ENCODE measurements at regions not wholly inside any gene's neighbourhood (a gene's known extent, or its start where the extent isn't known, plus 50 kb on each side); places are given as distances from the start of the nearest gene placed in this dataset.

GRCh38 chr2:156199588-156199987 lies 132.9 kb downstream of the NR4A2 start:
- no peak for TF ChIP-seq CTCF (IDR thresholded peaks at IDR 0.05)
- H3K36me3 Mint-ChIP-seq (ENCODE audit: low read depth) = no peaks in the 10 kb centered on the region
- ChIA-PET POLR2A (no interaction called here), CTCF (no interaction called here)
- H3K4me3 Mint-ChIP-seq = no peak overlapping the region
- ATAC-seq (no peak), DNase-seq (no peak)
- H3K9me3 Mint-ChIP-seq = no peaks in the 10 kb centered on the region
- intact Hi-C loops (cut with micrococcal nuclease) = loop anchor here (5.0 to 10.0 kb wide), 2 partner anchors 118 to 395 kb away; no protein-coding TSS in a partner anchor
- H3K27ac Mint-ChIP-seq = no peak overlapping the region
- peaks cover 6% of the 10 kb centered on the region for H3K27me3 Mint-ChIP-seq
- no peaks in the 10 kb centered on the region for H3K4me1 Mint-ChIP-seq (ENCODE audit: low read depth)

DNA sequence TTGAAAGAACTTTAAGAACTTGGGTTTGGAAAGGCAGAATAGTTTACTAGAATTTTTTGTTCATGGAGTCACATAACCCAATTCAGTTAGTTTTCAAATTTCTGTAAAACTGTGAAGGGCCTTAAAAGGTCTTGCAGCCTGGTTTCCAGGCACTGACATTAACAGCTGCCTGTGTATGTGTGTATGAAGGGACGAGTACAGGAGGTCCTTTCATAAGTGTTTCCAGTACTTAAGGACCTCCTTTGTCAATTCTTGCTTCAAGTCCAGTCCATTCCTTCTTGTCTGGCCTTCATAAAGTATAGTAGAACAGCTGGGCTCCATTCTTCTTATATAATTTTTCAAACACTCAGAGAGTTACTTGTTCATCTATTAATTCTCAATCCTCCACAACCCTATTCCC lies 136.5 kb downstream of the NR4A2 start:
- CTCF ChIA-PET = interaction anchor here (0.9 to 1.0 kb wide), 2 partner anchors 9 to 393 kb away, joined by 3 to 4 read pairs; no protein-coding TSS in a partner anchor
- no peaks in the 10 kb centered on the region for H3K36me3 Mint-ChIP-seq (ENCODE audit: low read depth)
- H3K27me3 Mint-ChIP-seq = no peaks in the 10 kb centered on the region
- ATAC-seq (no peak), DNase-seq (no peak)
- H3K27ac Mint-ChIP-seq = no peak overlapping the region
- no peak overlapping the region for H3K4me3 Mint-ChIP-seq
- H3K9me3 Mint-ChIP-seq = no peaks in the 10 kb centered on the region
- POLR2A ChIA-PET = no interaction called here
- peaks cover 12% of the 10 kb centered on the region for H3K4me1 Mint-ChIP-seq (ENCODE audit: low read depth)
- intact Hi-C loops (cut with micrococcal nuclease) = loop anchor here (5.0 to 10.0 kb wide), 2 partner anchors 121 to 399 kb away; no protein-coding TSS in a partner anchor
- no peak for TF ChIP-seq CTCF (IDR thresholded peaks at IDR 0.05)

GRCh38 chr2:156192468-156192867 lies 140.1 kb downstream of the NR4A2 start:
- Mint-ChIP-seq H3K27ac (no peak overlapping the region), H3K27me3 (no peaks in the 10 kb centered on the region), H3K36me3 (ENCODE audit: low read depth) (no peaks in the 10 kb centered on the region), H3K4me1 (ENCODE audit: low read depth) (peaks cover 12% of the 10 kb centered on the region), H3K9me3 (no peaks in the 10 kb centered on the region), H3K4me3 (no peak overlapping the region)
- POLR2A ChIA-PET = no interaction called here
- intact Hi-C loops (cut with micrococcal nuclease) = loop anchor here (10.0 kb wide), 1 partner anchor 402 kb away; no protein-coding TSS in a partner anchor
- peak; percentile 23 for DNase-seq
- peak; percentile 58 for ATAC-seq
- CTCF ChIA-PET = interaction anchor here (0.6 kb wide), 1 partner anchor 138 kb away, joined by 3 read pairs; no protein-coding TSS in a partner anchor
- TF ChIP-seq CTCF (IDR thresholded peaks at IDR 0.05) = no peak

- Mint-ChIP-seq H3K4me1 (ENCODE audit: low read depth) (peaks cover 12% of the 10 kb centered on the region), H3K9me3 (no peaks in the 10 kb centered on the region), H3K27ac (no peak overlapping the region), H3K27me3 (peaks cover 3% of the 10 kb centered on the region), H3K4me3 (no peak overlapping the region), H3K36me3 (ENCODE audit: low read depth) (no peaks in the 10 kb centered on the region)
- CTCF ChIA-PET = no interaction called here
- no peak for ATAC-seq
- no peak for DNase-seq
- intact Hi-C loops (cut with micrococcal nuclease) = loop anchor here (10.0 kb wide), 1 partner anchor 403 kb away; no protein-coding TSS in a partner anchor
- POLR2A ChIA-PET = no interaction called here
- TF ChIP-seq CTCF (IDR thresholded peaks at IDR 0.05) = no peak
Measured at GRCh38 chr2:156191527-156191926, 141.0 kb downstream of the NR4A2 start.

DNA sequence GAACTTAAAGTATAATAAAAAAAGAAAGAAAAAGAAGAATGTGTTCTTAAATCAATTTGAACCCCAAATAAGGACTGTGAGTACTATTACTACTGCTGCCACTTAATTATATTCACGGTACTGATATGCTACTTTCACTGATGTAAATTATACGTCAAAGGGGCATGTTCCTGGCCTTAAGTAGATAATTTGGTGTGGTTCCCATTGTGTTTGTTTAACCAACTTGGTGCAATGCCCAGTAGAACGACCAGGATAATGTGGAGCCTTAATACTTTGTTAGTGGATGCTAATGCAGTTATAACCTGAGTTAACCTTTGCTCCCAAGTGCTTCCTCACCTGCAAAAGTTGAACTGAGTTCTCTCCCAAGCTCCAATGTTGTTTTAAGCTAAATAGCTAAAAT lies 142.0 kb downstream of the NR4A2 start:
- ChIA-PET POLR2A (no interaction called here), CTCF (interaction anchor here (1.0 kb wide), 1 partner anchor 399 kb away, joined by 4 read pairs; no protein-coding TSS in a partner anchor)
- TF ChIP-seq CTCF (IDR thresholded peaks at IDR 0.05) = no peak
- no peak for ATAC-seq
- no peak overlapping the region for H3K4me3 Mint-ChIP-seq
- H3K27ac Mint-ChIP-seq = no peak overlapping the region
- peaks cover 12% of the 10 kb centered on the region for H3K4me1 Mint-ChIP-seq (ENCODE audit: low read depth)
- H3K27me3 Mint-ChIP-seq = peaks cover 3% of the 10 kb centered on the region
- no peak for DNase-seq
- no peaks in the 10 kb centered on the region for H3K36me3 Mint-ChIP-seq (ENCODE audit: low read depth)
- H3K9me3 Mint-ChIP-seq = no peaks in the 10 kb centered on the region
- intact Hi-C loops (cut with micrococcal nuclease) = loop anchor here (10.0 kb wide), 1 partner anchor 404 kb away; no protein-coding TSS in a partner anchor
